ENCODE measurements at regions not wholly inside any gene's neighbourhood (a gene's known extent, or its start where the extent isn't known, plus 50 kb on each side); places are given as distances from the start of the nearest gene placed in this dataset.
"Not testable (repeated sequence)": the region's sequence is repeated elsewhere in the genome, so short reads cannot be mapped to it uniquely, and the experiment has no call there.

- Histone ChIP-seq H3K4me2 (ENCODE audit: control insufficient read depth, extremely low read depth, insufficient read depth, low read depth, low read length) (no peak overlapping the region), H2AFZ (ENCODE audit: control insufficient read depth, low read length) (no peak overlapping the region), H3K9me1 (ENCODE audit: control insufficient read depth, extremely low read depth, insufficient read depth, low read length) (no peaks in the 10 kb centered on the region), H3K9ac (ENCODE audit: control insufficient read depth, extremely low read depth, insufficient read depth, low read length) (no peak overlapping the region), H3K4me3 (ENCODE audit: control insufficient read depth in 2 of 3, extremely low read depth in 1 of 3, insufficient read depth in 2 of 3, low read depth in 1 of 3, low read length in 3 of 3) (no peak overlapping the region), H3K27ac (ENCODE audit: control insufficient read depth, insufficient read depth, low read length) (no peak overlapping the region), H4K20me1 (ENCODE audit: control insufficient read depth, extremely low read depth, insufficient read depth, low read length) (no peaks in the 10 kb centered on the region), H3K79me2 (ENCODE audit: control insufficient read depth, insufficient read depth, low read length) (no peaks in the 10 kb centered on the region), H3K9me3 (ENCODE audit: control insufficient read depth, low read depth, low read length) (no peaks in the 10 kb centered on the region), H3K27me3 (ENCODE audit: control insufficient read depth, extremely low read depth, insufficient read depth, low read length) (no peaks in the 10 kb centered on the region), H3K4me1 (ENCODE audit: control insufficient read depth, extremely low read depth, insufficient read depth, low read length) (no peaks in the 10 kb centered on the region), H3K36me3 (ENCODE audit: control insufficient read depth in 2 of 2, extremely low read depth in 1 of 2, insufficient read depth in 2 of 2, low read length in 2 of 2) (no peaks in the 10 kb centered on the region)
- no peak for FAIRE-seq
- no peak for DNase-seq (ENCODE audit: low read depth, low spot score)
- no peak for TF ChIP-seq EZH2 (IDR thresholded peaks at IDR 0.05; ENCODE audit: low read length)
- TF ChIP-seq, protein P1, sequence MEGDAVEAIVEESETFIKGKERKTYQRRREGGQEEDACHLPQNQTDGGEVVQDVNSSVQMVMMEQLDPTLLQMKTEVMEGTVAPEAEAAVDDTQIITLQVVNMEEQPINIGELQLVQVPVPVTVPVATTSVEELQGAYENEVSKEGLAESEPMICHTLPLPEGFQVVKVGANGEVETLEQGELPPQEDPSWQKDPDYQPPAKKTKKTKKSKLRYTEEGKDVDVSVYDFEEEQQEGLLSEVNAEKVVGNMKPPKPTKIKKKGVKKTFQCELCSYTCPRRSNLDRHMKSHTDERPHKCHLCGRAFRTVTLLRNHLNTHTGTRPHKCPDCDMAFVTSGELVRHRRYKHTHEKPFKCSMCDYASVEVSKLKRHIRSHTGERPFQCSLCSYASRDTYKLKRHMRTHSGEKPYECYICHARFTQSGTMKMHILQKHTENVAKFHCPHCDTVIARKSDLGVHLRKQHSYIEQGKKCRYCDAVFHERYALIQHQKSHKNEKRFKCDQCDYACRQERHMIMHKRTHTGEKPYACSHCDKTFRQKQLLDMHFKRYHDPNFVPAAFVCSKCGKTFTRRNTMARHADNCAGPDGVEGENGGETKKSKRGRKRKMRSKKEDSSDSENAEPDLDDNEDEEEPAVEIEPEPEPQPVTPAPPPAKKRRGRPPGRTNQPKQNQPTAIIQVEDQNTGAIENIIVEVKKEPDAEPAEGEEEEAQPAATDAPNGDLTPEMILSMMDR (optimal IDR thresholded peaks at IDR 0.05 in 1 of 3, IDR thresholded peaks at IDR 0.05 in 1 of 3, conservative IDR thresholded peaks at IDR 0.05 in 1 of 3; ENCODE audit: extremely low read depth in 1 of 3, insufficient read depth in 2 of 3, low read length in 3 of 3): no peak
- dilution Hi-C loops (cut with MboI; ENCODE audit: extremely low pct_ligation_motif_present, low sequenced_read_pairs): no loop called here
These were observed 240.1 kb upstream of the NOCT start for GRCh38 chr4:138775489-138775888.

DNA sequence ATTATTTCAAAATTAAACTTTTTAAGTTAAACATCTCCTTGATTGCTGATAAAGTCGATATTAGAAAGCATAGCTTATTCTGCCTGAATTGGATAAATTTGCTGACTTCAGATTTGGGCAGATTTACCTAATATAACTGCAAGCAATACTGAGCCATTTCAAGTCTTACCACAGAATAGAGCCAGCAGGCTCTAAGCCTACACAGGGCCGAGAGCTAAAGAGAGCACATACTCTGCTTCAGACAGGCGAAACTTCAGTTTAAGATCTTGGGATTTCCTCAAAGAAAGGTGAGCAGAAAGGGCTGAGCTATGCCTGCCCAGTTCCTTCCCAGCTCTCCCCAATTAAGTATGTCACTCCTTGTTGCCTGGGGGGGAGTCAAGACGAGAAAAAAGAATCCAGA is 240.6 kb upstream of the NOCT start:
- Histone ChIP-seq H3K4me2 (ENCODE audit: control insufficient read depth, extremely low read depth, insufficient read depth, low read depth, low read length) (no peak overlapping the region), H4K20me1 (ENCODE audit: control insufficient read depth, extremely low read depth, insufficient read depth, low read length) (no peaks in the 10 kb centered on the region), H3K79me2 (ENCODE audit: control insufficient read depth, insufficient read depth, low read length) (no peaks in the 10 kb centered on the region), H3K27me3 (ENCODE audit: control insufficient read depth, extremely low read depth, insufficient read depth, low read length) (no peaks in the 10 kb centered on the region), H3K9me1 (ENCODE audit: control insufficient read depth, extremely low read depth, insufficient read depth, low read length) (no peaks in the 10 kb centered on the region), H3K4me1 (ENCODE audit: control insufficient read depth, extremely low read depth, insufficient read depth, low read length) (no peaks in the 10 kb centered on the region), H3K36me3 (ENCODE audit: control insufficient read depth in 2 of 2, extremely low read depth in 1 of 2, insufficient read depth in 2 of 2, low read length in 2 of 2) (no peaks in the 10 kb centered on the region), H3K4me3 (ENCODE audit: control insufficient read depth in 2 of 3, extremely low read depth in 1 of 3, insufficient read depth in 2 of 3, low read depth in 1 of 3, low read length in 3 of 3) (no peak overlapping the region), H2AFZ (ENCODE audit: control insufficient read depth, low read length) (no peak overlapping the region), H3K9me3 (ENCODE audit: control insufficient read depth, low read depth, low read length) (no peaks in the 10 kb centered on the region), H3K27ac (ENCODE audit: control insufficient read depth, insufficient read depth, low read length) (no peak overlapping the region), H3K9ac (ENCODE audit: control insufficient read depth, extremely low read depth, insufficient read depth, low read length) (no peak overlapping the region)
- FAIRE-seq (no peak), DNase-seq (ENCODE audit: low read depth, low spot score) (no peak)
- TF ChIP-seq, protein P1 (optimal IDR thresholded peaks at IDR 0.05 in 1 of 3, IDR thresholded peaks at IDR 0.05 in 1 of 3, conservative IDR thresholded peaks at IDR 0.05 in 1 of 3; ENCODE audit: extremely low read depth in 1 of 3, insufficient read depth in 2 of 3, low read length in 3 of 3): no peak
- no peak for TF ChIP-seq EZH2 (IDR thresholded peaks at IDR 0.05; ENCODE audit: low read length)
- dilution Hi-C loops (cut with MboI; ENCODE audit: extremely low pct_ligation_motif_present, low sequenced_read_pairs): no loop called here

- H3K27me3 ChIP-seq (ENCODE audit: control insufficient read depth, extremely low read depth, insufficient read depth, low read length); H3K79me2 ChIP-seq (ENCODE audit: control insufficient read depth, insufficient read depth, low read length); H2AFZ ChIP-seq (ENCODE audit: control insufficient read depth, low read length); H3K36me3 ChIP-seq (ENCODE audit: control insufficient read depth in 2 of 2, extremely low read depth in 1 of 2, insufficient read depth in 2 of 2, low read length in 2 of 2); H3K9me1 ChIP-seq (ENCODE audit: control insufficient read depth, extremely low read depth, insufficient read depth, low read length); H3K4me3 ChIP-seq (ENCODE audit: control insufficient read depth in 2 of 3, extremely low read depth in 1 of 3, insufficient read depth in 2 of 3, low read depth in 1 of 3, low read length in 3 of 3); H3K9me3 ChIP-seq (ENCODE audit: control insufficient read depth, low read depth, low read length); DNase-seq (ENCODE audit: low read depth, low spot score); FAIRE-seq; H3K9ac ChIP-seq (ENCODE audit: control insufficient read depth, extremely low read depth, insufficient read depth, low read length); H3K4me2 ChIP-seq (ENCODE audit: control insufficient read depth, extremely low read depth, insufficient read depth, low read depth, low read length); H3K4me1 ChIP-seq (ENCODE audit: control insufficient read depth, extremely low read depth, insufficient read depth, low read length); H3K27ac ChIP-seq (ENCODE audit: control insufficient read depth, insufficient read depth, low read length); H4K20me1 ChIP-seq (ENCODE audit: control insufficient read depth, extremely low read depth, insufficient read depth, low read length); dilution Hi-C loops (cut with MboI; ENCODE audit: extremely low pct_ligation_motif_present, low sequenced_read_pairs): not testable (repeated sequence)
These were observed 241.5 kb upstream of the NOCT start for GRCh38 chr4:138774125-138774524.
